ENCODE measurements at regions not wholly inside any gene's neighbourhood (a gene's known extent, or its start where the extent isn't known, plus 50 kb on each side); places are given as distances from the start of the nearest gene placed in this dataset.

DNA sequence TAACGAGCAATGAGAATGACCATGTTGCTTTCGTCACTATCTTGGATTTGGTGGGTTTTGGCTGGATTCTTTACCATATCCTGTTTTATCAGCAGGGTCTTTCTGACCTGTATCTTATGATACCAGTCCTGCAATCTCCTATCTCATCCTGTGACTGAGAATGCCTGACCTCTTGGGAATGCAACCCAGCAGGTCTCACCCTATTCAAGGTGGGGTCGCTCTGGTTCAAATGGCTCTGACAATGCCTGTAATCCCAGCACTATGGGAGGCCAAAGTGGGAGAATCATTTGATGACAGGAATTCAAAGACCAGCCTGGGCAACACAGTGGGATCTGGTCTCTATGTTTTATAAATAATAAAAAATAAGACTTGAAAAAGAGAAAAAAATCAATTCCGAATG lies 173.5 kb downstream of the ACTR3 start:
- no peak for FAIRE-seq
- no peak for DNase-seq (ENCODE audit: low spot score in 2 of 2)

DNA sequence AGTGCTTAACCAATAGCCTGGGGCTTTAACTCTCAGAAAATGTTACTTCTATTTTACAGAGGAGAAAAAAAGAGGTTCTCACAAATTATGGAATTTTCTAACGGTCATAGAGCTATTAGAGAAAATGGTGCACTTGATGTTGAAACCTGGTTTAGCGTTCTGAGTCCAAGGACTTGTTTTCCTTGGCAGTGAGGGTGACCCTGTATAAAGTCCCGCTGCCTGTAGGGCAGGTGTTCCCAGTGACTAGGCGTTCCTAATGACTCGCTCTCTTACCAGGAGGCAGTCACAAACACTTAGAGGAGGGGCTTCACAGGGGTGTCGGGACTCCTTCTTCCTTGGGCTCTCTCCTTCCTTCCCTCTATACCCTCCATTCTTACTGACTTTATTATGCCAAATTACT lies 175.8 kb downstream of the ACTR3 start:
- DNase-seq (ENCODE audit: low spot score in 2 of 2) = no peak
- FAIRE-seq = no peak

DNA sequence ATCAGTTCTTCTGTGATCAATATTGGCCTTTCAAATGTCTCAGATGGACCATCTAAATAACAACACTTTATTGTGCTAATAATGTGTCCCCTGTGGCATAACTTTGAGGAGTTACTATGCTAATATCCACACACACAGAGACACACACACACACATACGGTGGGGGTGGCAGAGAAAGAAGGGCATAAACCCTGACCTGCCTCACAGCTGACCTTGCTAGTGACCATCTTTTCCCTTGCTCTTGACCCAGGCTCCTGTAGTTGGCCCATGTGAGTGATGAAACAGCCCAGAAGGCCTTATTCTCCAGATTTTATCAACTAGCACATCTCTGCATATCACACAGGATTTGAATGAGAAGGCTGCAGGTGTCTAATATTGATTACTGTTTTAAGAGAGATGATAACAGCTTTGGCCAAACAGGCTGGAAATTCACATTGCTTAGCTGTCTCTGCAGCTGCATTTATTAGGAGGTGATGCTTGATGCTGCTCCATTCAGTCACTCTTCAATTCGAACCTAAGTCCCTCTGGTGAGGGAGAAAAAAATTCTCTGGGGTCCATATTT lies 176.4 kb downstream of the ACTR3 start:
- no peak for DNase-seq (ENCODE audit: low spot score in 2 of 2)

DNA sequence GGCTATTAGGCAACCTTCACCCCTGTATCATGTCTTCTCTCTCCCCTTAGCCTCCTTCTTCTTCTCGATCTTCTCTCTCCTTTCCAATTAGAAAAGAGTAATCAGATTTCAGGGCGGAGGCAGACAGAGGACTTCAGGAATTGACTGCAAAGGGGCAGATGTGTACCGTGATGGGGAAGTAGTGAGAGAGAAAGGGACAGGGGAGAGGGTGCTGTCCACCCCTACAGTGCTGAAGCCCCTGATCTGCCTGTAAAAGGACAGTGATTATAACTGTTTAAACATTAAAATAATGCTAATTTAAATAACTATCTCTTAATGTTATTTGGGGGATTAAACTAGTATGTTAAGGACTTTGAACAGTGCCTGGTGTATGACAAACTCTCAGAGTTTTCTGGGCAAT lies 178.5 kb downstream of the ACTR3 start:
- DNase-seq (ENCODE audit: low spot score in 2 of 2) (no peak), FAIRE-seq (no peak)

More for the DNA sequence above, 176.4 kb downstream of the ACTR3 start:
- no peak for FAIRE-seq

DNA sequence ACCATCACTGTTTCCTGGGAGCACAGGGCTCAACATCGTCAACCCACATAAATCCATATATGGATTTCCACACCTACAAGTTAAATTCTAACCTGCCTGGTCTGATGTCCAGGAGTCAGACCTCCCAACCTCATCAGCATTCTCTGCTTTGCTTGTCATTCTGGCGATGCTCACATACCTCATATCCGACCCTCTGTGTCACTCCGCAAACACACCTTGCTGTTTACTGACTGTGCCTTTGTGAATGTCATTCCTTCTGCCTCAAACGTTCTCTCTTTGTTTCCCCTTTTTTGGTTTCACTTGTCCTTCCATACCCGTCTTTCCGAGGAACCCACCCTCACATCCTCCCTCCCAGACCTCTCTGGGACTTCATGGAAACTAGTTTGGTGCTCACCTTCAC lies 187.1 kb downstream of the ACTR3 start:
- DNase-seq (ENCODE audit: low spot score in 2 of 2) (no peak), FAIRE-seq (no peak)

DNA sequence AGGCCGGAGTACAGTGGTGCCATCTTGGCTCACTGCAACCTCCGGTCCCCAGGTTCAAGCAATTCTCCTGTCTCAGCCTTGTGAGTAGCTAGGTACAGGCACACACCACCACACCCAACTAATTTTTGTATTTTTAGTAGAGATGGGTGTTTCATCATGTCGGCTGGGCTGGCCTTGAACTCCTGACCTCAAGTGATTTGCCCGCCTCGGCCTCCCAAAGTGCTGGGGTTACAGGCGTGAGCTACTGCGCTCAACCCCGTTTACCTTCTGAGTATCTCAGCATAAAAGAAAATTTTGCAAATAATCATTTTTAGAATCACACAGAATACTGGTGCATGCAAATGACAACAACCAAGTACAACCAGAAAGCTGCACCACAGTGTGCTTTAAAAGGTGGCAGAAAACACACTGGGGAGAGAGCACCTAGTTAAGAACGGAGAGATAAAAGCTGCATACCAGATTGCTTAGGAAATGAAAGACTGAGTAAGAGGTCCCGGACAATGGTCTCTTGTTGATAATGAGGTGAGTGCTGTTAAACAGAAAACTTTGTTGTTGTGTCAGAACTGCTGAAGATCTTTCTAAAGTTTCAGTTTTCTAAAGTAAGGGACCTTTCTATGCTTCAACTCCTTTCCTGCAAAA lies 189.6 kb downstream of the ACTR3 start:
- DNase-seq (ENCODE audit: low spot score in 2 of 2) (no peak), FAIRE-seq (no peak)

DNA sequence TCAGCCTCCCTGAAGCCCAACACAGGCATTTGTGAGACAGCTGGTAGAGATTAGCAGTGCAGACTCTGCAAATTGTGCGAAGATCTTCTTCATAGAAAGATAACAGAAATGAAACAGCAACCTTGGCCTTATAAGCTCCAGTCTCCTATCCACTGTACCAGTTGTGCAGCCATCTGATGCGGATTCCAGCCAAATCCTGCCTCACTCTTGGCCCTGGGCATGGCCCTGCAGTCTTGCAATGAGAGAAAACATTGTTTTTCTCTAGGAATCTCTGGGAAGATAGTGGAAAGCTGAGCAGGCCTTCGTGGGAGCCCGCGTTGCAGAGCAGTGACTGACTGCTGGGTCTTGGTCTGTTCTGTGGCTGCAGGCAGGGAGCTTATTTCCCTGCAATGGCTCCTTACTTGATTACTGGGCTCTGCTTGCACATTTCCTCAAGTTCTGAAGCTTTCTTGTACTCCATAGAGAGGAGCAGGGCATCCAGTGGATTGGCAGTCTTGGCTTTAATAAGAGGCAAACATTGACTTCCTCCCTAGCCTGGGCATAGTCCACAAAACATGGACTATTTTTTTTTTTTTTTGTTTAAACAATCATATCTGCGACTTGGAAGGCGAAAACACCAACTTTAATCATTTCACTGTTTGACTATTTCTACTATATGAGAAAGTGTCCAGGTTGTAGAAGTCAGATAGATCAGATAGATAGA lies 193.0 kb downstream of the ACTR3 start:
- DNase-seq (ENCODE audit: low spot score in 2 of 2) = no peak
- FAIRE-seq = no peak

DNA sequence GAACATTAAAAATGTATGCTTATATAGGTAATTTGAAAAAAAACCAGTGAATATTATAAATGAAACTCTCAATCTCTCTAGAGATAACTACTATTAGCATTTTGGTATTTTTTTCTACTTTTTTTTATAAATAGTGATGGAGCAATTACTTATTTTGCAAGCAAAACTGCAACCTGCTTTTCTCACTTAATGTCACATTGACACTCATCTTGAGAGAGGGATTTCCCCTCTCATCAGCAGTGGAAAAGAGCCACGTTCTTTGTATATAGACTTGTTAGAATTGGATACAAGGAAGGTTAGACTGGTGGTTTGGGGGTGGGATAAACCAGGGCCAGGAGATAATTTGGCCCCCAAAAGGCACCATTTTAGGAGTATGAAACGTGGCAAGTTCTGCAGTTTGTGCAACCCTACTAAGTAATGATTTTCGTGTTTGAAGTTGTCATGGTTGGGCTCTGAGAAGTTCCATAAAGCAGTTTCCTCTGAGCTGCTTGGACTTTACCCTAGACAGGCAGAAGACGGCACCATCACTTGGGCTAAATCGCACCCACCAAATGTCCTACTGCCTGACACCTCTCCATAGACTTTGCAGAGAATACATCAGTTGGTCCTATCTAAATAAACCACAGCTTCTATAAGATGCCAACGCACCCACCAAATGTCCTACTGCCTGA lies 194.0 kb downstream of the ACTR3 start:
- FAIRE-seq (no peak), DNase-seq (ENCODE audit: low spot score in 2 of 2) (no peak)

DNA sequence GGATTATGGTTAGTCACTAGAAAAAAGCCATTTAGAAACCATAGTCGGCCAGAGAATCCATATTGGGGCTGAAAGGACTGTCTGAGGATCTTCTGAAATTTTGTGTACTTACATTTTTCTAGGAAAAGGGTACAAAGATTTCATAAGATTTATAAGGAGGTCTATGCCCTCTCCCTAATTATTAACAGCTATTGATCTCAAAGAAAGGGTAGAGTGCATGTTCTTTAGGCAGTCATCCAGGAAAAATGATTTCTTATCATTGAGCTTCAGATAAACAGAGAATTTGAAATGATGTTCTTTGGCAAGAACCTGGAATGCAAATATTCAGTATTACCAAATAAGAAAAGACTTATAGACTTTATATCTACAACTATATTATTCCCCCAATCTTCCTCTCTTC lies 195.3 kb downstream of the ACTR3 start:
- DNase-seq (ENCODE audit: low spot score in 2 of 2) = no peak
- no peak for FAIRE-seq

DNA sequence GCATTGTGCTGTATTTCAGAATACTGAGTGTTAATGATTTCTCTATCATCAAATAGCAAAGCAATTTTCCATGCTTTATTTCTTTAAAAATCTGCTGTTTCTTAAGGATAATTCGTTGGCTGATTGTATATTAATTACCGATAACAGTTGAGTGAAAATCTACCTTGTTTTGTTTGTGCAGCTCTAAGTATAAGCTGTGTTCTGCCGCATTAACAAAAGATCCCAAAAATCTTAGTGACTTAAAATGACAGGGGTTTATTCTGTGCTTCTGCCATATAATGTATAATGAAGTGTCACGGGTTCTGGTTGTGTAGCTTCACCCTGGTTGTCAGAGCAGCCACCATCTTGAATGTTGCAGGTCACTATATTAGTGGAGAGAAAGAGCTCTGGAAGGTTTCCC lies 196.1 kb downstream of the ACTR3 start:
- no peak for DNase-seq (ENCODE audit: low spot score in 2 of 2)
- no peak for FAIRE-seq

DNA sequence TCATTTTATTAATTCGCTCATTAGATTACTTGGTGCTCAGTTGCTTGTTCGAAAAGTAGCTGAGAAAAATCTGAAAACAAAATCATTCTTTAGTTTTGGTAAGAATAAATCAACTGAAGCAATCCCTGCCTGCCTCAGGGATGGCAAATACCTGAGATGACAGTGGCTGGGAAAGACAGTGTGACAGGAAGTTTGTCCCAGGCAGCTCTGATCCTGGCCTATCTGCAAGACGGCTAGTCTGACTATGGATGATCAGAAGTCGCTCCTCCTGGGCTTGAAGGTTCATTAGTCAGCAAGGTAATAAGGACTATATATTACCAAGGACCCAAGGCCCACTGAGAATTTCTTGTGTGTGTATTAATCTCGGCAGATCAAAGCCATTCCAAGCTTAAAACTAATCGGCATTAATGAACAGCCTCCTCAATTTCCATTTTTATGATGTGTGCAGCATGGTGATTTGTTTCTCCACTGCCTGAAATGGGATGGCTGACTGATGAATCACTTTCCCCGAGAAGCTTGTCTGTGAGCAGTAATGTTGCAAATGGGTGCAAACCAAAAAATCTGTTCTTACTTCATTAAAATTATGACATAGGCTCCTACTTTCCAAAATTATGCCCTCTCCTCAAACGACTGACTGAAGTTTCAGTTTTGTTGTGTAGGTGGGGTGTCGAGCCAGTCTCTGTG lies 199.9 kb downstream of the ACTR3 start:
- no peak for DNase-seq (ENCODE audit: low spot score in 2 of 2)
- no peak for FAIRE-seq

DNA sequence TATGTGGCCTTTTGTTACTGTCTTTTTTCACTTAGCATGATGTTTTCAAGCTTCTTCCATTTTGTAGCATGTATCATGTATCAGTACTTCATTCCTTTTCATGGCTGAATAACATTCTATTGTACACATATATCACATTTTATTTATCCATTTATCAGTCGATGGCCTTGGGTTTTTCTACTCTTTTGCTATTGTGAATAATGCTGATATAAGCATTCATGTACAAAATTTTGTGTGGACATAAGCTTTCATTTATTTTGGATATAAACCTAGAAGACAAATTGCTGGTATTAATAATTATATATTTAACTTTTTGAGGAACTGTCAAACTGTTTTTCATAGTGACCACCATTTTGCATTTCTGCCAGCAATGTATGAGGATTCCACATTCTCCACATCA lies 201.1 kb downstream of the ACTR3 start:
- FAIRE-seq = no peak
- no peak for DNase-seq (ENCODE audit: low spot score in 2 of 2)

DNA sequence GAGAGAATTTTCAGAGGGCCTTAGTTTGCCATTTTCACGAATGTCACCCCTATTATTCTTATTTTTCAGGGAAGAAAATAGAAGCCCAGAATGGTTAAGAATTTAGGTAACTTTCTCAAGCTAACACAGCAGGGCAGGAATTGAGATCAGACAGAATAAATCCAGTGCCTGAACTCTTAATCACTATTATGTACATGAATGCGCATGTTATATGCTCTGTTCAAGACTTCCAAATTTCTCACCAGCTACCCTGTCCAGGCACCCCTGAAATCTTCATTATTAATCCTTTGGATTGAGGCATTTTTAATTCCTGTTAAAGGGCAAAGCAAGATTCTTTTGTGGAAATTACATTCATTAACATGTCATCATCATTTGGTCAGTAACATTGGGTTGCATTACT lies 218.4 kb downstream of the ACTR3 start:
- no peak for FAIRE-seq
- DNase-seq (ENCODE audit: low spot score in 2 of 2) = no peak

DNA sequence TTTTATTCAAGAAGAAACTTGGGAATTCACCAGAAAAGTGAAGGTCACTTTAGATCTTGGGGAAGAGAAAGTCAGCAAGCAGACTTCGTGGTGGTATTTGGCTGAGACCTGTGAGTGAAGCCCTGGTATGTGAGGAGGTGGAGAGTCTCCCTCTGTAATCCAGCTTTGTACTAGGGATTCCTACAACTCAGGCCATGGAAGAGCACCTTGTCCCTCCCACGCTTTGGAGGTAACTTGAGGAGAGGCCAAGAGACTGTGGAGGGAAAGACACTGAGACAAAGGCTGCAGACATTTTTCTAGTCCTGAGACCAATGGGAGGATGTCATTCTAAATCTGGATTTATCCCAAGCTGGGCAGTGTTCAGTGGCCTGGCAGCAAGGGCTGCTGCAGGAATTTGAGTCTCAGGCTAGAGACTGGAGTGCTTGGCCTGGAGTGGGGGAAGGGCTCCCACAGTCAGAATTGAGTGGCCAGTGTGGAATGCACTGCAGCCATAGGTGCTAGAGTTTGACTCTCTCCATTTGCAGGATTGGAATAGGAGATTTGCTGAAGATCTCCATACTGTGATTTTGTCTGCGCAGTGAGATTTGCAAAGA lies 219.0 kb downstream of the ACTR3 start:
- FAIRE-seq (no peak), DNase-seq (ENCODE audit: low spot score in 2 of 2) (no peak)

DNA sequence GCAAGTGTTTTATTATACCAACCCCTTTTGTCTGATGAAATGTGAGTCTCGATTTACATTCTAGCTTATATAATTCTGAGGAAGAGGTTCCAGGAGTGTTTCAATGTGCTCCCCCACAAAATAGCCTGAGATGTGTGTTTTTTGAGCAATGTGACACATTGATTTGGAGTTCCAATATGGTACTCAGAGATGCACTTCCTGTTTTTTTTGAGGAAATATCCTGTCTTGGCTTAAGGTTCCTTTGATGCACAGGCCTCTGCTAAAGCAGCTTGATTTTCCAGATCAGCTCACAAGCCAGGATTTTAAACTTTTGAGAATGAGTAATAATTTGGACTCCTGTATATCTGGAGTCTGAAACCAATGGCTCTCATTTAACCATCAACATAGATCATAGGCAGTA lies 221.4 kb downstream of the ACTR3 start:
- DNase-seq (ENCODE audit: low spot score in 2 of 2) = no peak
- FAIRE-seq = no peak

DNA sequence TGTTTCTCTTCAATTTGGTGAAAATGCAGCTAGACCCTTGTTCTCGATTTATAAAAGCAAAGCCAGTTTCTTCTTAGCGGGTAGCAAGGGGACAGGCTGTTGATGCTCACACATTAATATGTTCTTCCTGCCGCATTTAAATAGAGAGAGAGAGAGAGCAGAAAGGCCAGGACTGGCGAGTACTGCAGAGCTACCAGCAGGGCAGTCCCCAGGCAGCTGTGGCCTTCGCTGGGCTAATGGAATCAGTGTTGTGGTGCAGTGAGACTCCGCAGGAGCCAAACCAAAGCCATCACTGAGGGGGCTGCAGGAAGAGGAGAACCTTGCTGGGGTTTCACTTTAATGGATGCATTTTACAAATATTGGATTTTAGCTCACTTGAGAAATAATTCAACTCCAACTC lies 223.6 kb downstream of the ACTR3 start:
- FAIRE-seq (no peak), DNase-seq (ENCODE audit: low spot score in 2 of 2) (no peak)

DNA sequence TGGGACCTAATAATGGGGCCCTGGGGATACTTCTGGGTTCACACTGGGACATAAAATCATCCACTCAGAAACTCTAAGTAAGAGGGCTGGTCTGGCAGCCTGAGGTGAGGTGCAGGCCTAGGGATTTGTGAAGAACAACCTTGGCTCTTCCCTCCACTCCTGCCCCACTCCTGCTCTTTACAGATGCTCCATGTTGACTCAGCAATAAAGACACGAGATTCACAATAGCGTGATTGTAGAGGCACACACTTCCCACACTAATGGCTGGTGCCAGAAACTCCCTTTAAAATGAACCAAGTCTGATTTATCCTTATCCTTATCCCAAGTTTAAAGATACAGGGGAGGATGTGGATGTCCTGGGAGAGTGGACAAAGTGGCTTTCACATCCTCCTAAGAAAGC lies 228.2 kb downstream of the ACTR3 start:
- no peak for DNase-seq (ENCODE audit: low spot score in 2 of 2)
- no peak for FAIRE-seq

DNA sequence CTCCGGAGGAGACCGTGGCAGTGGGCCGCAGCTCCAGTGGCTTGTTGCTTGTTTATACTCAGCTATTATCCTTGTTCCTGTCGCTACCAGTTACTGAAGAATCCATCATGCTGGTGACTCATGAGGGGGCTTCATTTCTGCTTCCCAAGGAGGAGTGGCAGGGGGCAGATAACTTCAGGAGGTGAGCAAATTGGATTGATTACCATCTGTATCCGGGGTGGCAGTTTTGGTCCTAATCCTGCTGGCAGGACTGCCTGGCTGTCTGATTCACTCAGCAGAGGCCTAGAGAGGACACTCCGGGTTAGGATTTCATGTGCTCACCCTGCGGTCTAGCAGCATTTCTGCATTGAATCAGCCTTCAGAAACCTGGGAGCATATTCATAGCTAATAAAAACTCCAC lies 230.0 kb downstream of the ACTR3 start:
- no peak for DNase-seq (ENCODE audit: low spot score in 2 of 2)
- no peak for FAIRE-seq

DNA sequence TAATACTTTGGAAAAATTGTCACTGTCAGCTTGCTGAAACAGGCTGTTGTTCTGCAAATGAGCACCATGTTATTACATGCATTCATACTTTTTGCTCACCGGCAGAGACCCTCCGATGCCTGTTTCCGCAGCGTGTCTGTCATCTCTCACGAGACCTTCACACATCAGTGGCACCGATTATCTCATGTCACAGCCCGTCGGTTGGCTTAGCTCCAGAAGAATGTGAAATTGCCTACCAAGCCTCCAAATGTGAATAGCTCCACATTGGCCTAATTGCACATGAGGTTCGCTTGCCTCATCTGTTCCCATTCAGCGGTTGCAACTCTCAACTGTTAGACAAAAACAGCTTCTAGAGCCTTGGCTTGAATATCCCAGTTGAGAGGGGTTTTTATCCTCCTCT lies 233.0 kb downstream of the ACTR3 start:
- DNase-seq (ENCODE audit: low spot score in 2 of 2) (no peak), FAIRE-seq (no peak)

DNA sequence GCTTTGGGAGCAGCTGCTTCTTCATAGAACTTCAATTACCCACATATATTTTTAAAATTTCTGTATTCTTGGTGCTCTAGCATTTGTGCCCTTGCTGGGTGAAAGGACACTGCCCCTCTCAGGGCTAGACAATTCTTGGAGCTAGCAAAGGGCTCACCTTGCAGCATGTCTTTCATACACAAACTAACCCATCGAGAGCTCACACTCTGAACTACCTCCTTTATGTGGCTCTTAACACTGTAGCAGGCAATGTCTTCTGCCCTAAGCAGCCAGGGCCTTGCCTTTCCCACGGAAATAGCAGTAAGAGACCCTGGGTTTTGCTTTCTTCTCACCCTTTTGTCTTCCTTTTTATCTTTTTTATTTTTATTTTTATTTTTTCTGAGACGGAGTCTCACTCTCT lies 234.0 kb downstream of the ACTR3 start:
- DNase-seq (ENCODE audit: low spot score in 2 of 2) (no peak), FAIRE-seq (no peak)

DNA sequence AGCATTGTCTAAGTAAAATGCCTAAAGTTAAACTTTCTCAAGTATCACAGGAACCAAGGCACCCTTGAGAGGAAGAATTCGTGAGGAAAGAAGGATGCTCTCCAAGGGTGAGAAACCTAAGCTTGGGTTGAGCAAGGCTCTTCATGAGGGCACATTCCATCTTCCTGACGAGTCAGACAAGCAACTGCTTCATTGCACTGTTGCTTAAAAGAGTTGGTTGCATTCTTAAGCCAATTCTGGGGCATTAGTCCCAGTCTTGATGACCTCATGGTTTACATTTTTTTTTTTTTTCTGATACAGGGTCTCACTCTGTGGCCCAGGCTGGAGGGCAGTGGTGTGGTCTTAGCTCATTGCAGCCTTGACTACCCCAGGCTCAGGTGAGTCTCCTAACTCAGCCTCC lies 237.5 kb downstream of the ACTR3 start:
- no peak for DNase-seq (ENCODE audit: low spot score in 2 of 2)
- no peak for FAIRE-seq
